Retinal pigment epithelial cell (primary cell): ENCODE measurements at regions not wholly inside any gene's neighbourhood (a gene's known extent, or its start where the extent isn't known, plus 50 kb on each side); places are given as distances from the start of the nearest gene placed in this dataset.
"Not testable (repeated sequence)": the region's sequence is repeated elsewhere in the genome, so short reads cannot be mapped to it uniquely, and the experiment has no call there.

ENCODE experiments used
- DNase-seq: peaks from one replicate; pipeline ENCODE4 v3.0.0-alpha.2; 2010; ENCODE audit warnings: low read depth
- H3K4me3 ChIP-seq: 2 replicates; pipeline ENCODE4 v1.5.1; 2011; ENCODE audit warnings: mild to moderate bottlenecking, low read length, control low read depth, moderate library complexity
- TF ChIP-seq, protein P1 (sequence below): conservative IDR thresholded peaks from 2 replicates; pipeline ENCODE4 v1.5.1; 2011; ENCODE audit warnings: low read depth, low read length, control low read depth, inconsistent platforms

- not testable (repeated sequence) for DNase-seq
Measured at GRCh38 chr10:42533866-42534265, 104.5 kb downstream of the ZNF33B start.

GRCh38 chr10:42532996-42533395 is 105.4 kb downstream of the ZNF33B start:
- DNase-seq: no peak
- TF ChIP-seq, protein P1, sequence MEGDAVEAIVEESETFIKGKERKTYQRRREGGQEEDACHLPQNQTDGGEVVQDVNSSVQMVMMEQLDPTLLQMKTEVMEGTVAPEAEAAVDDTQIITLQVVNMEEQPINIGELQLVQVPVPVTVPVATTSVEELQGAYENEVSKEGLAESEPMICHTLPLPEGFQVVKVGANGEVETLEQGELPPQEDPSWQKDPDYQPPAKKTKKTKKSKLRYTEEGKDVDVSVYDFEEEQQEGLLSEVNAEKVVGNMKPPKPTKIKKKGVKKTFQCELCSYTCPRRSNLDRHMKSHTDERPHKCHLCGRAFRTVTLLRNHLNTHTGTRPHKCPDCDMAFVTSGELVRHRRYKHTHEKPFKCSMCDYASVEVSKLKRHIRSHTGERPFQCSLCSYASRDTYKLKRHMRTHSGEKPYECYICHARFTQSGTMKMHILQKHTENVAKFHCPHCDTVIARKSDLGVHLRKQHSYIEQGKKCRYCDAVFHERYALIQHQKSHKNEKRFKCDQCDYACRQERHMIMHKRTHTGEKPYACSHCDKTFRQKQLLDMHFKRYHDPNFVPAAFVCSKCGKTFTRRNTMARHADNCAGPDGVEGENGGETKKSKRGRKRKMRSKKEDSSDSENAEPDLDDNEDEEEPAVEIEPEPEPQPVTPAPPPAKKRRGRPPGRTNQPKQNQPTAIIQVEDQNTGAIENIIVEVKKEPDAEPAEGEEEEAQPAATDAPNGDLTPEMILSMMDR: no peak
- H3K4me3 ChIP-seq: no peak overlapping the region

More at GRCh38 chr10:42533866-42534265, 104.5 kb downstream of the ZNF33B start:
- H3K4me3 ChIP-seq: not testable (repeated sequence)

DNA sequence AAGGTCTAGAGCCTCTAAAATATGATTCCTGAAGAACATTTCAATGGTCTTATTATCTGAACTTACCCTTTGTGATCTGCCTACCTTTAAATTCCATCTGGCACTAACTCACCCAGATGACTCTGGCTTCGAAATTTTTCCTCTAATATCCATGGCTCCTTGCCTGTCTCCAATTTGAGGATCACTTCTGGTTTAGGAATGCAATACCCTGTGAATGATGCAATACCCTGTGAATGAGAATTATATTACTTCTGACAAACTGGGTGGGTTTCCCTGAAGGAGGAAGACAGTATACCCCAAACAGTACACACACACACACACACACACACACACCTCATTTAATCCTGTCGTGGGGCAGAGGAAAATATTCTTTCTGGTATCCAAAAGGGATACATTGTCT is 115.3 kb downstream of the ZNF33B start:
- TF ChIP-seq, protein P1: no peak
- no peak for DNase-seq
- H3K4me3 ChIP-seq: no peak overlapping the region

- TF ChIP-seq, protein P1: no peak
- no peak for DNase-seq
- no peak overlapping the region for H3K4me3 ChIP-seq
Measured at GRCh38 chr10:42519761-42520460, 118.5 kb downstream of the ZNF33B start.

- no peak overlapping the region for H3K4me3 ChIP-seq
- TF ChIP-seq, protein P1: no peak
- DNase-seq: no peak
Measured at GRCh38 chr10:42519079-42519478, 119.3 kb downstream of the ZNF33B start.

- no peak overlapping the region for H3K4me3 ChIP-seq
- TF ChIP-seq, protein P1: no peak
- no peak for DNase-seq
Measured at GRCh38 chr10:42513921-42514320, 124.4 kb downstream of the ZNF33B start.

DNA sequence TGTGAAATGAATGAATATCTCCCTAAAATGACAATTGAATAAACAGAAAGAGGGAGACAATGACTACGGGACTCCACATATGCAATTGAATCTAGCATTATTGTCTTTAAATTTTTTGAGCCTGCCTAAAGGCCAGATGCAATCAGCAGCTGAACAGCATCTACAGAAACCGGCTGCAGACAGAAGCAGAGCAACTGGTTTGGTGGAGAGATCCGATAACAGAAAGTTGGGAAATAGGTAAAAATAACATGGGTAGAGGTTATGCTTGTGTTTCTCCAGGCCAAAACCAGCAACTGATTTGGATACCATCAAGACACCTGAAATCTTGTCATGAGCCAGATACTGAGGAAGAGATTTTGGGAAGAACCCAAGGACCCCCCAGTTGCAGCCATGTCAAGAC is 146.6 kb downstream of the ZNF33B start:
- no peak for DNase-seq
- H3K4me3 ChIP-seq: no peak overlapping the region
- TF ChIP-seq, protein P1: no peak
